ENCODE measurements at regions not wholly inside any gene's neighbourhood (a gene's known extent, or its start where the extent isn't known, plus 50 kb on each side); places are given as distances from the start of the nearest gene placed in this dataset.
"Not testable (repeated sequence)": the region's sequence is repeated elsewhere in the genome, so short reads cannot be mapped to it uniquely, and the experiment has no call there.

DNA sequence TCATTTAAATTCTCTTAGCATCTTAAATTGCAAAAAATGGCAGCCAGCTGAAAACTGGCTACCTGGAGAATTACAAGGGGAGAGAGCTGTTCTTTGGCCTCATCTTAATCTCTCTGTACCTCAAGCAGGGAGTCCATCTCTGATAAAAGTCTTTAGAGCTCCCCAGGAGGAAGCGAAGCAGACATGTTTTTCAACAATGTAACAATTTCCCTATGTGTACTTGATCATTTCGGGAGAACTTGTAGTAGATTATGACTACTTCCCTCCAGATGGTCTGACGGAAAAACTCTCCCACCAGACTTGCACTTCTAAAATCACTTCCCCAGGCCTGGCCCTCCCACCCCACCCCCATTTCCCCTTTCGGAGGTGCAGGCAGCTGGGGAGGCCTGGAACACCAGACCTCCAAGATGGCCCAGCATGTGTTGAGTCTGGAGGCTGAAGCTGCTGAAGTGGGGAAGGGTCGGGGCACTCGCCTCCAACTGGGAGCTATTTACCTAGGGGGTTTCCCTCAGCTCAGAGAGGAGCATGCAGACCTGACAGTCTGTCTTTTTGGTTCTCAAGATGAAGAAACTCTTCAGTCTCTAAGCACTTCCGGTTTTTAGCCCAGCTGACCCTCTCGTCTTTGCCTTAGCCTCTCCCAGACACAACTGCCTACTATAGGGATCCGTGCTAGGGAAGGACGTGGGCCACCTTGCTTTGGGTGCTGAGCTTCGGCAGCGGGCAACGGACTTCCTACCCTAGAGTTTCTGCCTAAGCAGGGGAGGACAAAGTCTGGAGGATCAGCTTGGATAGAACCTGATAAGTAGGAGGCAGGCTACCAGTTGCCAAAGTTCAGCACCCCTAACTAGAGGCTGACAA is 164.0 kb upstream of the TBL1XR1 start:
- TF ChIP-seq POLR2A (IDR thresholded peaks at IDR 0.05; ENCODE audit: low read depth, low read length): no peak
- TF ChIP-seq TAF1 (IDR thresholded peaks at IDR 0.05; ENCODE audit: borderline replicate concordance, low read depth, low read length): no peak
- no peak for TF ChIP-seq POLR2AphosphoS5 (IDR thresholded peaks at IDR 0.05; ENCODE audit: low read depth, low read length)
- DNase-seq (ENCODE audit: insufficient read length) (no peak), FAIRE-seq (no peak)

GRCh38 chr3:177362626-177363025 is 165.3 kb upstream of the TBL1XR1 start:
- TF ChIP-seq POLR2A (IDR thresholded peaks at IDR 0.05; ENCODE audit: low read depth, low read length) (no peak), TAF1 (IDR thresholded peaks at IDR 0.05; ENCODE audit: borderline replicate concordance, low read depth, low read length) (no peak), POLR2AphosphoS5 (IDR thresholded peaks at IDR 0.05; ENCODE audit: low read depth, low read length) (no peak)
- DNase-seq (ENCODE audit: insufficient read length) (no peak), FAIRE-seq (no peak)

GRCh38 chr3:177364236-177364635 is 167.0 kb upstream of the TBL1XR1 start:
- FAIRE-seq (no peak), DNase-seq (ENCODE audit: insufficient read length) (no peak)
- TF ChIP-seq POLR2AphosphoS5 (IDR thresholded peaks at IDR 0.05; ENCODE audit: low read depth, low read length) (no peak), TAF1 (IDR thresholded peaks at IDR 0.05; ENCODE audit: borderline replicate concordance, low read depth, low read length) (no peak), POLR2A (IDR thresholded peaks at IDR 0.05; ENCODE audit: low read depth, low read length) (no peak)

GRCh38 chr3:177365294-177365693 is 168.0 kb upstream of the TBL1XR1 start:
- FAIRE-seq: not testable (repeated sequence)

DNA sequence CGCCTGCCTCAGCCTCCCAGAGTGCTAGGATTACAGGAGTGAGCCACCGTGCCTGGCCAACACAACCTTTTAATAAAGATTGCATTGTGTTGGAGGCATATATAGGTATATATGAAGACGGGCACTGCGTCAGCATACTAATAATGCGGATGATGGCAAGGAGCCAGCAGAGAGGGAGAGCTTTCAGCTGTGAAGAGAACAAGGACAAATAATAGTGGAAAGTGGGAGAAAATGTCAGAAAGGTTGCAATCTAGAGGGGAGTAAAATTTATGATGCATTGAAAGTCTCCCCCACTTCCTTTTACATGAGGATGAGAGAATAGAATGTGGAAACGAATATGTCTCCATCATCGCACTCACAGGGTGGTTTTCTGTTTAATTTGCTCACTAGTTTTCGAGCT is 170.5 kb upstream of the TBL1XR1 start:
- DNase-seq (ENCODE audit: insufficient read length): no peak
- no peak for TF ChIP-seq TAF1 (IDR thresholded peaks at IDR 0.05; ENCODE audit: borderline replicate concordance, low read depth, low read length)
- TF ChIP-seq POLR2A (IDR thresholded peaks at IDR 0.05; ENCODE audit: low read depth, low read length): no peak
- no peak for TF ChIP-seq POLR2AphosphoS5 (IDR thresholded peaks at IDR 0.05; ENCODE audit: low read depth, low read length)
- FAIRE-seq: no peak

More at GRCh38 chr3:177365294-177365693, 168.0 kb upstream of the TBL1XR1 start:
- not testable (repeated sequence) for DNase-seq (ENCODE audit: insufficient read length)

- TF ChIP-seq TAF1 (IDR thresholded peaks at IDR 0.05; ENCODE audit: borderline replicate concordance, low read depth, low read length) (no peak), POLR2A (IDR thresholded peaks at IDR 0.05; ENCODE audit: low read depth, low read length) (no peak), POLR2AphosphoS5 (IDR thresholded peaks at IDR 0.05; ENCODE audit: low read depth, low read length) (no peak)
- DNase-seq (ENCODE audit: insufficient read length) (no peak), FAIRE-seq (no peak)
Measured at GRCh38 chr3:177370246-177370822, 173.1 kb upstream of the TBL1XR1 start.

- DNase-seq (ENCODE audit: insufficient read length) (no peak), FAIRE-seq (no peak)
- TF ChIP-seq POLR2A (IDR thresholded peaks at IDR 0.05; ENCODE audit: low read depth, low read length): no peak
- no peak for TF ChIP-seq TAF1 (IDR thresholded peaks at IDR 0.05; ENCODE audit: borderline replicate concordance, low read depth, low read length)
- TF ChIP-seq POLR2AphosphoS5 (IDR thresholded peaks at IDR 0.05; ENCODE audit: low read depth, low read length): no peak
Measured at GRCh38 chr3:177371146-177371545, 173.9 kb upstream of the TBL1XR1 start.

DNA sequence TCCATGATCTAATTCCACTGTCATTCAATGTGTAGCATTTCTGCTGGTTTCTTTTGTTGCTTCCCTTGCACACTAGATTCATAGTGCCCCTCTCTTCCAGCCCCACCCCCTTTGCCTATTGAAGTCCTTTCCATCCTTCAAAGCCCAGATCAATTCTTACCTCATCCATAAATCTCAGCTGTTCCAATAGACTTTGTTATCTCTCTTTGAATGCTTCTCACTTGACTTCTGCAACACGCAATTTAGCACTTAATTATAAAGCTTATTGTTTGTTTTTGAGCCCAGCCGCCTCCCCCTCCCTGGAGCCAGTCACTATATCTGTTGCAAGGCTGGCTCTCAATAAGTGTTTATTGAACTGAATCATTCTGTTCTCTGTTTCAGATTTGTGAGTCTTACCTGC is 174.6 kb upstream of the TBL1XR1 start:
- TF ChIP-seq POLR2A (IDR thresholded peaks at IDR 0.05; ENCODE audit: low read depth, low read length) (no peak), TAF1 (IDR thresholded peaks at IDR 0.05; ENCODE audit: borderline replicate concordance, low read depth, low read length) (no peak), POLR2AphosphoS5 (IDR thresholded peaks at IDR 0.05; ENCODE audit: low read depth, low read length) (no peak)
- DNase-seq (ENCODE audit: insufficient read length) (no peak), FAIRE-seq (no peak)

DNA sequence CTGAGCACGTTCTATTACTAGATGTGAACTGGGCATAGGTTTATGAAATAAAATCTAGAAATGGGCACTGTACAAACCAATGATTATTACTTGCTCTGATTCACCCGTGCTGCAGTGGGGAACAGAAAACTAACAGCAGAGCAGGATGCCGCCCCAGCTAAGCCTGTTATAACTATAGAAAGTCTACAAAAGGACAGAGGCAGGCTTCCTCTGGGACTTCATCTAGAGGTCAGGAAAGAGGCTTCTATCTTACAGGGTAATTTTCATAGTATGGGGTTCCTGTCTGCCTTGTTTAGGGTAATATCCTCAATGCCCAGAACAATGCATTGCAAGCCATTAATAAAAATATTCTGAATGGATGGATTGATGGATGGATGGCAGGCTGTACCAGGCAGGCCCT is 177.0 kb upstream of the TBL1XR1 start:
- DNase-seq (ENCODE audit: insufficient read length): no peak
- FAIRE-seq: no peak
- TF ChIP-seq TAF1 (IDR thresholded peaks at IDR 0.05; ENCODE audit: borderline replicate concordance, low read depth, low read length) (no peak), POLR2AphosphoS5 (IDR thresholded peaks at IDR 0.05; ENCODE audit: low read depth, low read length) (no peak), POLR2A (IDR thresholded peaks at IDR 0.05; ENCODE audit: low read depth, low read length) (no peak)

GRCh38 chr3:177375316-177375715 is 178.0 kb upstream of the TBL1XR1 start:
- TF ChIP-seq POLR2A (IDR thresholded peaks at IDR 0.05; ENCODE audit: low read depth, low read length): no peak
- TF ChIP-seq POLR2AphosphoS5 (IDR thresholded peaks at IDR 0.05; ENCODE audit: low read depth, low read length): no peak
- TF ChIP-seq TAF1 (IDR thresholded peaks at IDR 0.05; ENCODE audit: borderline replicate concordance, low read depth, low read length): no peak
- DNase-seq (ENCODE audit: insufficient read length) (no peak), FAIRE-seq (no peak)

DNA sequence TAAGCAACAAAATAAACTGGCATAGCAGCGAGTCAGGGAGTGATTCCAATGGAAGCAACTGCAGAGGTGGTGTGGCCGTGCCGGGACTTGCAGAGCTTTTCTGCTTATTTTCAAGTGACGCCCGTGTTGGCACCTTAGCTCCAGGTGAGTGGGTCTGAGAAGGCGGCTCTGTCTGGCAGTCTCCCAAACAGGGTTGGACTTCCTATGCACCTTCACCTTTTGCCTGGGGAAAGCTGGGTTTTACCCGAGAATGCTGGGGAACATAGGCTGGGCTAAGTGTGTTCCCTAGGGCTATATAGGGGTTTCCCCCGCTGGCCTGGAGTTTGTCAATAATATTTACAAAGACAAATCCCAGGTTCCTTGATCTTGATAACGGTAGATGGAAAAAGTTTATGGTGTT is 179.9 kb upstream of the TBL1XR1 start:
- TF ChIP-seq POLR2AphosphoS5 (IDR thresholded peaks at IDR 0.05; ENCODE audit: low read depth, low read length): no peak
- no peak for TF ChIP-seq POLR2A (IDR thresholded peaks at IDR 0.05; ENCODE audit: low read depth, low read length)
- TF ChIP-seq TAF1 (IDR thresholded peaks at IDR 0.05; ENCODE audit: borderline replicate concordance, low read depth, low read length): no peak
- FAIRE-seq (peak; percentile 5), DNase-seq (ENCODE audit: insufficient read length) (no peak)

- FAIRE-seq: peak; percentile 75
- no peak for TF ChIP-seq POLR2A (IDR thresholded peaks at IDR 0.05; ENCODE audit: low read depth, low read length)
- no peak for DNase-seq (ENCODE audit: insufficient read length)
Measured at GRCh38 chr3:177378168-177378567, 180.9 kb upstream of the TBL1XR1 start.
